GM06990 (cell line): ENCODE measurements at regions not wholly inside any gene's neighbourhood (a gene's known extent, or its start where the extent isn't known, plus 50 kb on each side); places are given as distances from the start of the nearest gene placed in this dataset.

ENCODE experiments used
- DNase-seq: peaks from one replicate; pipeline ENCODE4 v3.0.0-alpha.2; 2011; ENCODE audit not compliant: insufficient read length; ENCODE audit errors: extremely low read depth
- H3K27me3 ChIP-seq: replicated peaks from 2 replicates; pipeline ENCODE4 v1.6.0; 2011; ENCODE audit warnings: low read length; ENCODE audit not compliant: control insufficient read depth, insufficient read depth
- H3K36me3 ChIP-seq: 2 replicates; pipeline ENCODE4 v1.5.1; 2011; ENCODE audit warnings: low read length; ENCODE audit not compliant: control insufficient read depth, insufficient read depth
- H3K4me3 ChIP-seq: replicated peaks from 2 replicates; pipeline ENCODE4 v1.5.1; 2011; ENCODE audit warnings: low read depth, mild to moderate bottlenecking, control low read depth, low read length
- TF ChIP-seq, protein P1 (sequence below): IDR thresholded peaks from 2 replicates; pipeline ENCODE4 v1.5.1; 2011; ENCODE audit warnings: low read length, control low read depth, mild to moderate bottlenecking, inconsistent platforms; ENCODE audit not compliant: insufficient read depth, poor library complexity, severe bottlenecking

- no peaks in the 10 kb centered on the region for H3K36me3 ChIP-seq
- DNase-seq, result no peak
- H3K27me3 ChIP-seq, result no peaks in the 10 kb centered on the region
- H3K4me3 ChIP-seq, result no peak overlapping the region
- TF ChIP-seq, protein P1, sequence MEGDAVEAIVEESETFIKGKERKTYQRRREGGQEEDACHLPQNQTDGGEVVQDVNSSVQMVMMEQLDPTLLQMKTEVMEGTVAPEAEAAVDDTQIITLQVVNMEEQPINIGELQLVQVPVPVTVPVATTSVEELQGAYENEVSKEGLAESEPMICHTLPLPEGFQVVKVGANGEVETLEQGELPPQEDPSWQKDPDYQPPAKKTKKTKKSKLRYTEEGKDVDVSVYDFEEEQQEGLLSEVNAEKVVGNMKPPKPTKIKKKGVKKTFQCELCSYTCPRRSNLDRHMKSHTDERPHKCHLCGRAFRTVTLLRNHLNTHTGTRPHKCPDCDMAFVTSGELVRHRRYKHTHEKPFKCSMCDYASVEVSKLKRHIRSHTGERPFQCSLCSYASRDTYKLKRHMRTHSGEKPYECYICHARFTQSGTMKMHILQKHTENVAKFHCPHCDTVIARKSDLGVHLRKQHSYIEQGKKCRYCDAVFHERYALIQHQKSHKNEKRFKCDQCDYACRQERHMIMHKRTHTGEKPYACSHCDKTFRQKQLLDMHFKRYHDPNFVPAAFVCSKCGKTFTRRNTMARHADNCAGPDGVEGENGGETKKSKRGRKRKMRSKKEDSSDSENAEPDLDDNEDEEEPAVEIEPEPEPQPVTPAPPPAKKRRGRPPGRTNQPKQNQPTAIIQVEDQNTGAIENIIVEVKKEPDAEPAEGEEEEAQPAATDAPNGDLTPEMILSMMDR, result no peak
Measured at GRCh38 chr1:218499911-218500310, 154.8 kb downstream of the TGFB2 start.

GRCh38 chr1:218501161-218501560, 156.0 kb downstream of the TGFB2 start:
- Histone ChIP-seq H3K36me3 (no peaks in the 10 kb centered on the region), H3K27me3 (no peaks in the 10 kb centered on the region), H3K4me3 (no peak overlapping the region)
- TF ChIP-seq, protein P1, result no peak
- DNase-seq, result no peak

- Histone ChIP-seq H3K36me3 (no peaks in the 10 kb centered on the region), H3K4me3 (no peak overlapping the region), H3K27me3 (no peaks in the 10 kb centered on the region)
- no peak for DNase-seq
- TF ChIP-seq, protein P1, result no peak
Measured at GRCh38 chr1:218502383-218502782, 157.2 kb downstream of the TGFB2 start.

- TF ChIP-seq, protein P1, result no peak
- H3K36me3 ChIP-seq, result no peaks in the 10 kb centered on the region
- H3K27me3 ChIP-seq, result no peaks in the 10 kb centered on the region
- H3K4me3 ChIP-seq, result no peak overlapping the region
- DNase-seq, result no peak
Measured at GRCh38 chr1:218503102-218503501, 158.0 kb downstream of the TGFB2 start.

DNA sequence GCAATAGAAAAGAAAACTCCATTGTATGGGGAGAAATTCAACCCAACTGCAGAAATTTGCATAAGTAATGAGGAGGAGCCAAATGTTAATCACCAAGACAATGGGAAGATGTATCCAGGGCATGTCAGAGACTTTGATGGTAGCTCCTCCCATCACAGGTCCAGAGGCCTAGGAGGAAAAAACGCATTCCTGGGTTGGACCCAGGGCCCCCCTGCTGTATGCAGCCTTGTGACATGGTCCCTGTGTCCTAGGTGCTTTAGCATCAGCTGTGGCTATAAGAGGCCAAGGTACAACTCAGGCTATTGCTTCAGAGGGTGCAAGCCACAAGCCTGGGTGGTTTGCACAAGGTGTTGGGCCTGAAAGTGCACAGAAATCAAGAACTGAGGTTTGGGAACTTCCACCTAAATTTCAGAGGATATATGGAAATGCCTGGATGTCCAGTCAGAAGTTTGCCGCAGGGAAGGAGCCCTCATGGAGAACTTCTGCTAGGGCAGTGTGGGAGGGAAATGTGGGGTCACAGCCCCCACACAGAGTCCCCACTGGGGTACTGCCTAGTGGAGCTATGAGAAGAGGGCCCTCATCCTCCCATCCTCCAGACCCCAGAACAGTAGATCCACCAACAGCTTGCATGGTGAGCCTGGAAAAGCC, 162.3 kb downstream of the TGFB2 start:
- H3K36me3 ChIP-seq, result no peaks in the 10 kb centered on the region
- no peak overlapping the region for H3K4me3 ChIP-seq
- DNase-seq, result no peak
- TF ChIP-seq, protein P1, result no peak
- H3K27me3 ChIP-seq, result no peaks in the 10 kb centered on the region
